Activated CD8-positive, alpha-beta memory T cell treated with anti-CD3 and anti-CD28 coated beads, Interleukin-2, amount 10 ng/mL, durations not matched to agents 7 days and 5 days (primary cell): ENCODE measurements at regions not wholly inside any gene's neighbourhood (a gene's known extent, or its start where the extent isn't known, plus 50 kb on each side); places are given as distances from the start of the nearest gene placed in this dataset.

Experiments
- ATAC-seq: fragments of 150-1000 bp; cut with Tn5 transposase; one replicate; pipeline ENCODE4 v1.10.0; 2021; ENCODE audit warnings: moderate library complexity
- CTCF ChIA-PET: fragments of 350-600 bp; sonication (Branson Sonifier 250); formaldehyde crosslinking; loops from one replicate; lab custom pipeline; 2021; ENCODE audit warnings: antibody characterized with exemption; lab: Charles Lee
- DNase-seq: peaks from one replicate; pipeline ENCODE4 v3.0.0-alpha.2; 2020
- H3K27ac Mint-ChIP-seq: one replicate; pipeline ENCODE4 v1.8.0; 2021; ENCODE audit warnings: mild to moderate bottlenecking, mixed read lengths
- H3K27me3 Mint-ChIP-seq: one replicate; pipeline ENCODE4 v1.8.0; 2021; ENCODE audit warnings: mixed read lengths
- H3K36me3 Mint-ChIP-seq: one replicate; pipeline ENCODE4 v1.8.0; 2021; ENCODE audit warnings: mild to moderate bottlenecking, mixed read lengths
- H3K4me1 Mint-ChIP-seq: one replicate; pipeline ENCODE4 v1.8.0; 2021; ENCODE audit warnings: mixed read lengths
- H3K4me3 Mint-ChIP-seq: one replicate; pipeline ENCODE4 v1.8.0; 2021; ENCODE audit warnings: mild to moderate bottlenecking, moderate library complexity, mixed read lengths
- H3K9me3 Mint-ChIP-seq: one replicate; pipeline ENCODE4 v1.8.0; 2022; ENCODE audit warnings: low read depth, mixed read lengths

DNA sequence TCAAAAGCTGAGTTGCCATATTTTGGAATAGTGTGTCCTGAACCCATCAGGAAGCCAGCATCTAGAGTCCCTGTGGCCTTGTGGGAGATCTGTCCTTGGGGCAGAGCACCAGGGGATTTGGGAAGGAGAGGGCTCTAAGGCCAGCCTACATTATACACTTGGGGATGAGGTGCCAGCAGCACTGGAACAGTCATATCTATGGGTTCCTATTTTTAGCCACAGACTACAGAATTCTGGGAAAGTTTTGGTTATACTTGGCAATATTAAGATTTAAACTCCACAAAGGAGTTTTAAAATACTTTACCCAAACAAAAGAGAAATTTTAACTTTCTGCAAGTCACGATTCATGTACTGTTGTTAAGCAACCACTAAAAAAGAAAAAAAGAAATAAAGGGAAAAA lies 405.7 kb upstream of the MMADHC start:
- Mint-ChIP-seq H3K27me3 (no peaks in the 10 kb centered on the region), H3K4me1 (no peaks in the 10 kb centered on the region), H3K9me3 (peaks cover 2% of the 10 kb centered on the region), H3K27ac (no peak overlapping the region), H3K36me3 (no peaks in the 10 kb centered on the region), H3K4me3 (no peak overlapping the region)
- CTCF ChIA-PET: no interaction called here
- no peak for DNase-seq
- ATAC-seq: no peak

GRCh38 chr2:149991576-149991975 lies 404.0 kb upstream of the MMADHC start:
- no peak for ATAC-seq
- Mint-ChIP-seq H3K9me3 (peaks cover 2% of the 10 kb centered on the region), H3K36me3 (no peaks in the 10 kb centered on the region), H3K4me3 (no peak overlapping the region), H3K27ac (no peak overlapping the region), H3K4me1 (no peaks in the 10 kb centered on the region), H3K27me3 (no peaks in the 10 kb centered on the region)
- CTCF ChIA-PET: no interaction called here
- DNase-seq: no peak

GRCh38 chr2:149990965-149991364 lies 403.4 kb upstream of the MMADHC start:
- H3K27me3 Mint-ChIP-seq: no peaks in the 10 kb centered on the region
- CTCF ChIA-PET: no interaction called here
- peaks cover 2% of the 10 kb centered on the region for H3K9me3 Mint-ChIP-seq
- no peaks in the 10 kb centered on the region for H3K4me1 Mint-ChIP-seq
- ATAC-seq (no peak), DNase-seq (no peak)
- no peaks in the 10 kb centered on the region for H3K36me3 Mint-ChIP-seq
- H3K27ac Mint-ChIP-seq: no peak overlapping the region
- H3K4me3 Mint-ChIP-seq: no peak overlapping the region

- H3K36me3 Mint-ChIP-seq: no peaks in the 10 kb centered on the region
- CTCF ChIA-PET: no interaction called here
- ATAC-seq (no peak), DNase-seq (no peak)
- no peak overlapping the region for H3K4me3 Mint-ChIP-seq
- no peaks in the 10 kb centered on the region for H3K9me3 Mint-ChIP-seq
- H3K4me1 Mint-ChIP-seq: no peaks in the 10 kb centered on the region
- no peaks in the 10 kb centered on the region for H3K27me3 Mint-ChIP-seq
- H3K27ac Mint-ChIP-seq: no peak overlapping the region
Observed at GRCh38 chr2:149989447-149990063, 402.0 kb upstream of the MMADHC start.

DNA sequence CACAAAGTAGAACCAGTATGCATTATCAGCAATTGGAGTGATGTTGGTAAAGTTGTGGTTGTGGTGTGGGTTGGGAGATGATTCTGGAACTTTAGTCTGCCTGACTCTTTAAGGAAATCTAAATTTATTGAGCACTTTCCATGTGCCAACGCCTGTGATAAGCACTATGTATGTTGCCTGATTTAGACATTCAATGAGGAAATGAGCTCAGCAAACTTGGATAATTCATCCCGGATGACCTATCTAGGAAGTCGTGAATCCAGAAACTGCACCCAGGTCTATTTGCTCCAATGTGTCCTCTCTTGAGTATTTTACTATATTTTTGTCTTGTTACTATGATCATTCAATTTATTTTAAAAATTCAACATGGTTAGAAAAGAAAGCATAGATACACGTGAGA lies 400.8 kb upstream of the MMADHC start:
- Mint-ChIP-seq H3K27me3 (no peaks in the 10 kb centered on the region), H3K4me3 (no peak overlapping the region), H3K9me3 (no peaks in the 10 kb centered on the region), H3K27ac (no peak overlapping the region), H3K36me3 (no peaks in the 10 kb centered on the region), H3K4me1 (no peaks in the 10 kb centered on the region)
- no peak for ATAC-seq
- CTCF ChIA-PET: no interaction called here
- no peak for DNase-seq

- H3K4me3 Mint-ChIP-seq: no peak overlapping the region
- no peaks in the 10 kb centered on the region for H3K36me3 Mint-ChIP-seq
- ATAC-seq (no peak), DNase-seq (no peak)
- no peaks in the 10 kb centered on the region for H3K4me1 Mint-ChIP-seq
- no peak overlapping the region for H3K27ac Mint-ChIP-seq
- no peaks in the 10 kb centered on the region for H3K27me3 Mint-ChIP-seq
- peaks cover 2% of the 10 kb centered on the region for H3K9me3 Mint-ChIP-seq
- CTCF ChIA-PET: no interaction called here
Observed at GRCh38 chr2:149986861-149987260, 399.3 kb upstream of the MMADHC start.

DNA sequence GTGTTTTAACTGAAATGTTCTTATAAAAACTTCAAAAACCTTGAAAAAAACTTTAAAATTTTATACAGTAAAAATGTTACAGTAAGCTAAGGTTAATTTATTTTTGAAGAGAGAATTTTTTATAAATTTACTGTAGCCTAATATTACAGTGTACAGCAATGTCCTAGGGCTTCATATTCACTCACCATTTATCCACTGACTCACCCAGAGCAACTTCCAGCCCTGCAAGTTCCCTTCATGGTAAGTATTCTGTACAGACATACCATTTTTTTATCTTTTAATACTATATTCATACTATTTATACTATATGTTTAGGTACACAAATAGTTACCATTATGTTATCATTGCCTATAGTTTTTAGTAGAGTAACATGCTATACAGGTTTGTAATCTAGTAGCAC lies 396.7 kb upstream of the MMADHC start:
- H3K9me3 Mint-ChIP-seq: peaks cover 4% of the 10 kb centered on the region
- CTCF ChIA-PET: no interaction called here
- no peak for DNase-seq
- no peaks in the 10 kb centered on the region for H3K4me1 Mint-ChIP-seq
- no peak overlapping the region for H3K4me3 Mint-ChIP-seq
- H3K36me3 Mint-ChIP-seq: no peaks in the 10 kb centered on the region
- no peaks in the 10 kb centered on the region for H3K27me3 Mint-ChIP-seq
- no peak overlapping the region for H3K27ac Mint-ChIP-seq
- no peak for ATAC-seq

GRCh38 chr2:149972066-149972465 lies 384.5 kb upstream of the MMADHC start:
- Mint-ChIP-seq H3K27me3 (no peaks in the 10 kb centered on the region), H3K36me3 (no peaks in the 10 kb centered on the region), H3K9me3 (no peaks in the 10 kb centered on the region), H3K4me3 (no peak overlapping the region), H3K4me1 (no peaks in the 10 kb centered on the region), H3K27ac (no peak overlapping the region)
- ATAC-seq (no peak), DNase-seq (no peak)
- CTCF ChIA-PET: no interaction called here

DNA sequence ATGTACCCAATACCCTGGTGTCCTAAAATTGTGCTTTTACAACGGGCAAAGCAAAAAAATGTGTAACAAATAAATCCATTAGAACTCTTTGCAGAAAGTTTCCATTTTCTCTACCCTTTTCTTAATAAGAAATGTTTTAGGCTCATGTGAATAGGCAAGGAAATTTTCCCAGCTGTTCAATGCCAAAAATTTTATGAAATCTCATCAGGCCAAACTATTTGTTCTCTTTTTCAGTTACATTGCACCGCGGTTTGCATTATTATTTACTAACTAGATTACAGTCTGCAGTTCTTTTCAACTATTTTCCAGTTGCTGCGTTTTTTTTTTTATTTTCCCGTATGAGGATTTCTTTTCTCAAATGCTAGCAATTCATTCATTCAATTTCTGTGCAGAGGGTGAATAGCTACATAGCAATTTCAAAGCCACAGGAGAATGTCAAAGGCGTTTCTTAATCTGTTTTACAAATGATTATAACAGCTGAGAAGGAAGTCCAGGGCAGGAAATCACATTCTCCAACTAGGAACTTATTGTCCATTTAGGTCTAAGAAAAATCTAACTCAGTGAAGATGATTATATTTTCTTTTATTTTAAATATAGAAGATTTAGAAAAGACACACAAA lies 367.5 kb upstream of the MMADHC start:
- peaks cover 6% of the 10 kb centered on the region for H3K9me3 Mint-ChIP-seq
- CTCF ChIA-PET: no interaction called here
- no peak overlapping the region for H3K4me3 Mint-ChIP-seq
- H3K4me1 Mint-ChIP-seq: no peaks in the 10 kb centered on the region
- no peaks in the 10 kb centered on the region for H3K36me3 Mint-ChIP-seq
- ATAC-seq (no peak), DNase-seq (no peak)
- H3K27ac Mint-ChIP-seq: no peak overlapping the region
- H3K27me3 Mint-ChIP-seq: no peaks in the 10 kb centered on the region

DNA sequence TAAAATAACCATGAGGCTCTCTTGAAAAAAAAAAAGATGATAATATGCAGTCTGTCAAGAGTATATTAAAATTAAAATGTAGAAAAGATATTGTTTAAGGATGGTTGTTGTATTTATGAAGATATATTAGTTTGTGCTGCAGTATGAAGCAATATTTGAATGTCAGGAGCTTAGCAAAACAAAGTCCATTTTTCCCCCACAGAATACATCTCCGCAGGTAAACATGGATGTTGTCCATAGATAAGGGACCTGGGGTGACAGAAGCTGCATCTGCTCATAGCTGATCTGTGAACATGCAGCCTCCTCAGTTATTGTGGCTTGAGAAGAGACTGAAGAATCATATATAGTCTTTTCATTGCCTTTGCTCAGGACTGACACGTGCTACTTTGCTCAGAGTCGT lies 366.1 kb upstream of the MMADHC start:
- no peaks in the 10 kb centered on the region for H3K27me3 Mint-ChIP-seq
- no peak overlapping the region for H3K27ac Mint-ChIP-seq
- no peak overlapping the region for H3K4me3 Mint-ChIP-seq
- no peaks in the 10 kb centered on the region for H3K4me1 Mint-ChIP-seq
- peaks cover 6% of the 10 kb centered on the region for H3K9me3 Mint-ChIP-seq
- no peaks in the 10 kb centered on the region for H3K36me3 Mint-ChIP-seq
- CTCF ChIA-PET: no interaction called here
- no peak for ATAC-seq
- no peak for DNase-seq

DNA sequence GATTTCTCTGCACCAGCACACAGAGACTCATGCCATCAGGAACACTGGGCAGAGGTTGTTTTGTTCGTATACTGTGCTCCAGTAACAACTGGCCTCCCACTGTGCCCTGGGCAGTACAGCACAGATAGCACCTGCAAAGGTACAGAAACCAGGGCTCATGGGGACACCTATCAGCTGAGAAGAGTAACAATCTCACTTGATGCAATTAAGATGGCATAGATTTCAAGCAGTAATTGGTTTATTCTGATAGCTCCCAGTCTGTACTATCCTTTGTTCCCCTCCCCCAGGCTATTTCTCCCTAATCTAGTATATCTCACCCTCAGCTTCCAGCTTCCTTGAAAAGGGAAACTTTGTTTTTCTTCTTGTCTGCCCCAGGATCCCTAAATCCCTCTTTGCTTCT lies 343.9 kb upstream of the MMADHC start:
- Mint-ChIP-seq H3K4me1 (no peaks in the 10 kb centered on the region), H3K4me3 (no peak overlapping the region), H3K27me3 (no peaks in the 10 kb centered on the region), H3K9me3 (peaks cover 4% of the 10 kb centered on the region), H3K27ac (no peak overlapping the region), H3K36me3 (no peaks in the 10 kb centered on the region)
- no peak for ATAC-seq
- DNase-seq: no peak
- CTCF ChIA-PET: no interaction called here

DNA sequence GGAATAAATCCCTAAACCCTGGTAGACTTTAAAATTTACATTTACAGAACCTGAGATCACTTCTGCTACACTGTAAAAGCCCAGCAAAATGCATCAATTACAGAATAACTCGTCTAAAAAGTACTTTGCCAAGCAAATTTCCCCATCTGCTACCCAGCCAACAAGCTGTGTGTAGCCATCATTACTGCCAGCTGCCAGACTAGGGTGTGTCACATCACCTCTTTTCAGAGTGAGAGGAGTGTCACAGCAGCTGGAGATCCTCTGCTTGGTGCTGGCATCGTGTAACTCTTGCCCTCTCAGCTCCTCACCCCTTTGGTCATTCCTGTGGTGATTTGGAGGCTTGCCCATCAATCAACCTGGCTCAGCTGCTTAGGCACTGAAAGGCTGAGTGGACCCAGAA lies 340.4 kb upstream of the MMADHC start:
- Mint-ChIP-seq H3K27me3 (no peaks in the 10 kb centered on the region), H3K27ac (no peak overlapping the region), H3K9me3 (peaks cover 2% of the 10 kb centered on the region), H3K4me3 (no peak overlapping the region), H3K36me3 (no peaks in the 10 kb centered on the region), H3K4me1 (no peaks in the 10 kb centered on the region)
- no peak for ATAC-seq
- CTCF ChIA-PET: no interaction called here
- no peak for DNase-seq

DNA sequence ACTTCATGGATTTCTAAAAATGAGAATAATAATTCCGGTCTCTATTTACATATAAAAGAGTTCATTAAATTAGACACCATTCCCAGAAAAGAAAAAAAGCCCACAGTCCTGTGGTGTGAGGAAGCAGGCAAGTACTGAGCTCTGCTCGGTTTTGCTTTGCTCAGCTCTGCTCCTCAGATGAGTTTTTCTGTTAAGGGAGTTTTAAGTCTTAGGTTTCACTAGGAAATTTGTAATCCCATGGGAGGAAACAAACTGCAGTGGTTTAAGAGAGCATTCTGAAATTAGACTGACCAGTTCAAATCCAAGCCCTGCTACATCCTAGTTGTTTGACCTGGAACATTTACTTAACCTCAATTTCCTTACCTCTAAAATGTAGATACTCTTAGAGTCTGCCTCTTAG lies 338.6 kb upstream of the MMADHC start:
- H3K27me3 Mint-ChIP-seq: no peaks in the 10 kb centered on the region
- no peaks in the 10 kb centered on the region for H3K36me3 Mint-ChIP-seq
- H3K9me3 Mint-ChIP-seq: peaks cover 2% of the 10 kb centered on the region
- CTCF ChIA-PET: no interaction called here
- H3K4me1 Mint-ChIP-seq: no peaks in the 10 kb centered on the region
- H3K27ac Mint-ChIP-seq: no peak overlapping the region
- no peak for DNase-seq
- no peak overlapping the region for H3K4me3 Mint-ChIP-seq
- no peak for ATAC-seq

GRCh38 chr2:149924549-149925213 lies 337.1 kb upstream of the MMADHC start:
- Mint-ChIP-seq H3K27me3 (no peaks in the 10 kb centered on the region), H3K4me1 (no peaks in the 10 kb centered on the region), H3K4me3 (no peak overlapping the region), H3K36me3 (no peaks in the 10 kb centered on the region), H3K27ac (no peak overlapping the region), H3K9me3 (peaks cover 9% of the 10 kb centered on the region)
- ATAC-seq (no peak), DNase-seq (no peak)
- CTCF ChIA-PET: no interaction called here
